ENCODE measurements at regions not wholly inside any gene's neighbourhood (a gene's known extent, or its start where the extent isn't known, plus 50 kb on each side); places are given as distances from the start of the nearest gene placed in this dataset.

DNA sequence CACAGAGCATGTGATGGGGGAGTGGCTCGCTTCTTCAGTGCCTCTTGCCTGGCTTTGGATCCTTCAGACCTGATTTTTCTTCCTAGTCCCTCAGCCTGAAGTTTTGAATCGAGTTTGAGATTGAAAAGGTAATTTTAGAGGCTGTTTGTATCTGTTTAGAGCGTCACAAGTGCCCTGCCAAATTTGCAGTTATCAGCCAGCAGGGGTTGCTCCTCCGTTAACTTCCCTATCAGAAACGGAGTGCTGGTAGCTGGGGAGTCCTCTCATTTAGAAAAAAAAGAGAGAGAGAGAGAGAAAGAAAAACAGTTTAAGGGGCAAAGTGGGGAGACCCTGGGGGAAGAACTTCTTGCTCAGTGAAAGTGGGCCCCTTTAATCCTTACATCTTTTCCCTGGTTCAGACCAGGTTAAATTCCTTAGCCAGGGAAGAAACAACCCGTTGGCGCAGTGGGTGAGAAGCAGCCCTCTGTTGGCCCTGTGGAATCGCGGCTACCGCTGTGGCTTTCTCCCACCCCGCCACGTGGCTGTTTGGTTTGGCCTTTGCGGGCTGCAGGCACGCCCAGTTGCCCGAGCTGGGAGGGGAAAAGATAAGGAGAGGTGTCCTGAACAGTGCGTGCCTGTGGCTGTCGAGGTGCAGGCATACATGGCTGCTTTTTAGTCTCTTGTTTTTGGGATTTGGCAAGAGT is 576.7 kb upstream of the ACO1 start:
- TF ChIP-seq, protein P1, sequence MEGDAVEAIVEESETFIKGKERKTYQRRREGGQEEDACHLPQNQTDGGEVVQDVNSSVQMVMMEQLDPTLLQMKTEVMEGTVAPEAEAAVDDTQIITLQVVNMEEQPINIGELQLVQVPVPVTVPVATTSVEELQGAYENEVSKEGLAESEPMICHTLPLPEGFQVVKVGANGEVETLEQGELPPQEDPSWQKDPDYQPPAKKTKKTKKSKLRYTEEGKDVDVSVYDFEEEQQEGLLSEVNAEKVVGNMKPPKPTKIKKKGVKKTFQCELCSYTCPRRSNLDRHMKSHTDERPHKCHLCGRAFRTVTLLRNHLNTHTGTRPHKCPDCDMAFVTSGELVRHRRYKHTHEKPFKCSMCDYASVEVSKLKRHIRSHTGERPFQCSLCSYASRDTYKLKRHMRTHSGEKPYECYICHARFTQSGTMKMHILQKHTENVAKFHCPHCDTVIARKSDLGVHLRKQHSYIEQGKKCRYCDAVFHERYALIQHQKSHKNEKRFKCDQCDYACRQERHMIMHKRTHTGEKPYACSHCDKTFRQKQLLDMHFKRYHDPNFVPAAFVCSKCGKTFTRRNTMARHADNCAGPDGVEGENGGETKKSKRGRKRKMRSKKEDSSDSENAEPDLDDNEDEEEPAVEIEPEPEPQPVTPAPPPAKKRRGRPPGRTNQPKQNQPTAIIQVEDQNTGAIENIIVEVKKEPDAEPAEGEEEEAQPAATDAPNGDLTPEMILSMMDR (IDR thresholded peaks at IDR 0.05) = no peak
- TF ChIP-seq POLR2A (IDR thresholded peaks at IDR 0.05) = no peak

Data from sigmoid colon (tissue), 3 donors.